Left colon (tissue), 2 donors: ENCODE measurements at regions not wholly inside any gene's neighbourhood (a gene's known extent, or its start where the extent isn't known, plus 50 kb on each side); places are given as distances from the start of the nearest gene placed in this dataset.
"Not testable (repeated sequence)": the region's sequence is repeated elsewhere in the genome, so short reads cannot be mapped to it uniquely, and the experiment has no call there.

Source experiments
- ATAC-seq: fragments of 200-7000 bp; cut with Tn5 transposase; one replicate; pipeline ENCODE4 v1.9.1; 2020; ENCODE audit warnings: mild to moderate bottlenecking, moderate library complexity
- DNase-seq, 2 donors: peaks; one replicate each; pipeline ENCODE4 v3.0.0-alpha.2; 2020
- intact Hi-C, 2 donors: fragments of 100-400 bp; cut with DNase I in 1 of 2; cut with micrococcal nuclease in 1 of 2; formaldehyde crosslinking; loops; one replicate each; pipeline versions ENCODE4 v1.11.2 to v1.14.0; 2022; cut with DNase I, micrococcal nuclease
- donor health status: DM: no; HTN: no; CAD: no.
- donor health status: DM: yes; HTN: yes; CAD: no.

DNA sequence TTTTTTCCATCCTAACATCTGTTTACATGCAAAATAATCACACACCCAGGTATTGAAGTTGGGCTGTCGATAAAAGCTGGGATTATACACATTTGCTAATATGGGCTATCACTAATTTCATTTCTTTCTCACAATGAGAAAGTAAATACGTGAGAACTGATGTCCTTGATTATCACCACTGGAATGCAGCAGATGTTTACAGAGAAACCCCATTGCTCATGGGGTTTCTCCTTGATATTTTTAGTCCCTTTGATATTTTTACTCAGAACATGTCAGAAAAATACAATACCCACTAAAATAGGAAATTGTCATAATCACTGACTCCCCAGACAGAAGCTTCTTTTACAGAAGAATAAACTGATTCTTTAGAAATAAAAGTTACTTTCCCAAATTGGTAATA lies 535.1 kb upstream of the CCDC54 start:
- DNase-seq: no peak
- no peak for ATAC-seq
- intact Hi-C loops: no loop called here

- intact Hi-C loops: no loop called here
- DNase-seq (no peak), ATAC-seq (no peak)
Observed at GRCh38 chr3:106844638-106845037, 532.6 kb upstream of the CCDC54 start.

DNA sequence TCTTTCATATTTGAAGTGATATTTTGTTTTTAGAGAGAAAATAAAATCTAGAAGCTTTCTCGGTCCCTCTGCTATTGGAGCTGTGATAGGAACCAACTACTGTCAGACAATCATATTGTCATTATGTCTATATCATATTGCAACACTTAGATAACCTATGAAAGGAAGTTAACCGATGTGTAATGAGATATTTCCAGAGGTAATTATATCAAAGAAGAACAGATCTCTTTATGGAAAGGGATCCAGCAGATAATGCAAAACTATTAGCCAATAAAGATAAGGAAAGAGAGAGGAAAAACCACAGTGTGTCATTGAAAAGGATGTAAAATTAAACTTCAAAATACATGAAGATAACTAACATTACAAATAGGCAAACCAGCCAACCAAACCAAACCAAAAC lies 529.1 kb upstream of the CCDC54 start:
- DNase-seq (no peak), ATAC-seq (no peak)
- intact Hi-C loops: no loop called here

DNA sequence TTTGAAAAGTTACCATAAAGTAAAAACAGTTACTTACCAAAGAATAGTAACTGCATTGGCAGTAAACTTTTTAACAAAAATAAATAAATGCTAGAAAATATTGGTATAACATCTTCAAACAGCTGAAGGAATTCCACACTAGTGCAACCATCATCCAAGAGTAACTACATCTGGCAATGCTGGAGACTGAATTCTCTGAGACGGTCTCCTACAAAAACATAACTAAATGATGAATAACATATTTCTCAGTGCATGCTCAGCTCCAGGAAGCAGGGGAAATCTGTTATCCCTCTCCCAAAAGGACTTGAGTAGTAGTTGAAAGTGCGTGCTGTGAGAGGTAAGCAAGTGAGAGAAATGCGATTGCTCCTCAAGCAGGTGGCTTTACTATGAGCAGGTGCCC lies 526.8 kb upstream of the CCDC54 start:
- intact Hi-C loops: no loop called here
- no peak for DNase-seq
- no peak for ATAC-seq

GRCh38 chr3:106858321-106858720 lies 518.9 kb upstream of the CCDC54 start:
- ATAC-seq, intact Hi-C loops, DNase-seq: not testable (repeated sequence)

DNA sequence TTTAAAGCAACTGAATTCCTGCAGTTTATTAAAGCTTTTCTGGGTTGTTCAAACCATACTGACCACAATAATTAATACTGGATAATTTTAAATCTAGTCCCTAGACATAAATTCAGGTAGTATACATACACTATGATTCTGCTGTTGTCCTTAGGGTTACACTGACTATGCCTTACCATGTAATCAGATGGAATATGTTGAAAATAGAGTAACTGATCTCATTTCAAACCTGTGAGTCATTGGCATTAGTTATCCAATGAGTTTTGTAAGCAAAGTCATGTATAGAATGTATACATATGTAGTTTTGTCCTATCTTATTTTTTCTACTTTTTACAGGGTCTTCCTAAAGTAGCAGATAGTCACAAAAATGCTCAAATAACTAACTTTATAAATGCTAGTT lies 517.1 kb upstream of the CCDC54 start:
- ATAC-seq (no peak), DNase-seq (no peak)
- intact Hi-C loops: no loop called here

DNA sequence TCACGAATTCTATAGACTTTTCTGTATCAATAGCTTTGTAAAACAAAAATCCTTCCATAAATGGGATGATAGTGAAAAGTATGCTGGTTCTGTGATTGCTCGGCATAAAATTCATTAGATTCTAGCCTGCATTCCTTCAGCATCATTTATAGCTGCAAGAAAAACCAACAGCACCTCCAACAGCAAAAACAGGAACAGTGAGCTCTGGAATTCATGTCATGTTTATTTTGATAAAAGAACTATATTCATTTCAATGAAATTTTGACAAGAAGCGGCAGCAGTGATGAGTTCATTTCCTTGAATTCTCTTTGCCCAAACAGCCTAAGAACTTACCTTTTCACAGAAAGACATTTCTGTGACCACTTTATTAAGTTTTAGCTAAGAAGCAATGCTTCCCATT lies 515.2 kb upstream of the CCDC54 start:
- ATAC-seq: no peak
- no peak for DNase-seq
- intact Hi-C loops: no loop called here

- no peak for DNase-seq
- no peak for ATAC-seq
- intact Hi-C loops: no loop called here
Observed at GRCh38 chr3:106877627-106878026, 499.6 kb upstream of the CCDC54 start.

DNA sequence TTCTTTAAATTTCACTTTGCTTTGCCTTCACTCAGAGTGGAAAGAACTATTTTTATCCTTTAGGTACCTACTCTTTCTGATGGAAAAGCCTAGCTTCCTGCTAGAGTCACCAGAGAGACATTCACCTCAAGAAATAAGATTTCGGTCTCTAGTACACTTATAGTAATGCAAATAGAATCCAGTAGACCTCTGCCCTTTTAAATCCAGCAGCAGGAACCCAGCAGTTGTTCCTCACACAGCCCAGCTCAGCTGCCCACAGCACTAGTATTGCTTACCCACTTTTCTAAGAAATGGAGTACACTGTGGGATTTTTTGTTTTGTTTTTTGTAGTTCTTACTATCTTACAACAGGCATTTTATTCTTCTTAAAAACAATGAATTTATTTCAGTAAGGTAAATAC lies 497.0 kb upstream of the CCDC54 start:
- no peak for DNase-seq
- no peak for ATAC-seq
- intact Hi-C loops: no loop called here

GRCh38 chr3:106881186-106881585 lies 496.1 kb upstream of the CCDC54 start:
- DNase-seq (no peak), ATAC-seq (no peak)
- intact Hi-C loops: no loop called here

GRCh38 chr3:106882297-106882696 lies 494.9 kb upstream of the CCDC54 start:
- ATAC-seq: no peak
- no peak for DNase-seq
- intact Hi-C loops: no loop called here

DNA sequence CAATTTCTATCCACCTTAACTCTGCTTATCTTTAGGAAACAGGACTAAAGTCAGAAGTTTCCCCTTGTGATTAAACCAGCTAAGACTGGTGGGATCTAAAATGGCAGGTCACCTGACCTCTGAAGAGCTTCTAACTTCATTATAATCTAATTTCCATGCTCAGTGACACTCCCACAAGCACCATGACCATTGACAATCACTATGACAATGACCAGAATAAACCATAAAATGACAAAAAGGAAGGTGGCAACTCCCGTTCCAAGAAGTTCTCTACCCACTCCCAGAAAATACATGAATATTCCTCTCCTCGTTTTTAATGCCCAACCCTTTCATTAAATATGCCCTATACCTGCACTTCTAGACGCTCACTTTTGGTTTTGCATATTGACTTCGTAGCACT lies 471.2 kb upstream of the CCDC54 start:
- DNase-seq (no peak), ATAC-seq (no peak)
- intact Hi-C loops: no loop called here

- ATAC-seq: no peak
- intact Hi-C loops: no loop called here
- DNase-seq: no peak
Observed at GRCh38 chr3:106908181-106908938, 468.9 kb upstream of the CCDC54 start.

- DNase-seq: no peak
- intact Hi-C loops: no loop called here
- ATAC-seq: no peak
Observed at GRCh38 chr3:106913111-106913698, 464.0 kb upstream of the CCDC54 start.

DNA sequence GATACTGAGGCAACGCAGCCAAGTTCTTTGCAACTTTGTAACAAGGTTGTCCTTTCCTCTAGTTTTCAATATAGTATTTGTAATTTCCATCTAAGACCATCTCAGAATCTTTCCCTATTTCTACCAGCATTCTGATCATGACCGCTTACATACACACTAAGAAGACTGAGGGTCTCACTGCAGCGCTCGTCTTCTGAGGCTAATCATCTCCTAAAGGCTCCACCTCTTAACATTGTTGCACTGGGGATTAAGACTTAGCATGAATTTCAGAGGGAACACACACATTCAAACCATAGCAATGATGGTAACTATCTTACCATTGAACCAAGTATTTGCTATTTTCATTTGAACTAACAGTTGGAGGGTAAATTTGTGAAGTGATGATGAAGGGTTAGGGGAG lies 463.3 kb upstream of the CCDC54 start:
- intact Hi-C loops: no loop called here
- ATAC-seq (no peak), DNase-seq (no peak)

DNA sequence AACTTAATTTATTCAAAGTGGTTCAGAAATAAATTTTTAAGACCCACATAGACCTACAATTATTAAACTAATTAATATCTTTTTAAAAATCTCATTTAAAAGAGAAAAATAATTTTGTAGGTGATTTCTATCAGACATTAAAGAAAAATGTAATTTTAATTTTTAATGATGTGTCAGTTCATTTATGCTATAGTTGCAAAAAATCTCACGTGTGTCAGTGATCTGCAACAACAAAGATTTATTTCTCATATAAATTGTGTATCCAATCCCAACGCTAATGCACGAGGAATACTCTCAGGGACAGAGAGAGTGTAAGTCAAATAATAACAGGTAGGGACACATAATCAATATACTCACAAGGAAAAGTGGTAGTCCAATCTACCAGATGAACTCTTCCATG lies 456.6 kb upstream of the CCDC54 start:
- intact Hi-C loops: no loop called here
- no peak for DNase-seq
- no peak for ATAC-seq

DNA sequence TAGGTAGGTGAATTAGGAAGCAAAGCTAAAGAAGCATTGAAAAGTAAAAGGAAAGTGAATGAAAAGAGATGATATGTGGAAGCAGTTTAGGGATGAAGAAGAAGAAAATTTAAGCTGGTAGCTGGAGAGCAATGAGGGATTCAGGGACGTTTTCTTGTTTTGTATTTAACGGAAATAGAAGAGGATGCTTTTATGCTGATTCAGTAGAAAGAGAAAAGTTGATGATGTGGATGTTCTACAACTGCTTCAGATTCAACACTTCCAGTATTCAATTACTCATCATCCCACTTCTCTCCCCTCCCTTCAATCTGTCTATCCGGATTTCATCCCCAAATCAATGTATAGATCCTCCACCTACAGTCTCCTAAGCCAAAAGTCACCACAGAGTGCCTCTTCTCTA lies 448.2 kb upstream of the CCDC54 start:
- DNase-seq (no peak), ATAC-seq (no peak)
- intact Hi-C loops: no loop called here

DNA sequence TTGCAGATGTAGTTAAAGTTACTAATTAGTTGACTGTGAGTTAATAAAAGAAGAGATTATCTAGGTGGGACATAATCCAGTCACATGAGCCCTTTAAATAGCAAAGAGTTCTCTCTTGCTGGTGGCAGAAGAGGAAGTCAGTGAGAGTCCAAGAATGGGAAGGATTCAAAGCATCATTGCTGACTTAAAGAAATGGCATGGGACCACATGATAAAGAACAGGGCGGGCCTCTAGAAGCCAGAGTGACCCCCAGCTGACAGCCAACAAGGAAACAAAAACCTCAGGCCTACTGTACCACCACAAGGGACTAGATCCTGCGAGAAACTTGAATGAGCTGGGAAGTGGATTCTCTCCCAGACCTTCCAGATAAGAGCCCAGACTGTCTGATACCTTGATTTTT lies 447.2 kb upstream of the CCDC54 start:
- intact Hi-C loops: no loop called here
- no peak for ATAC-seq
- DNase-seq: no peak

DNA sequence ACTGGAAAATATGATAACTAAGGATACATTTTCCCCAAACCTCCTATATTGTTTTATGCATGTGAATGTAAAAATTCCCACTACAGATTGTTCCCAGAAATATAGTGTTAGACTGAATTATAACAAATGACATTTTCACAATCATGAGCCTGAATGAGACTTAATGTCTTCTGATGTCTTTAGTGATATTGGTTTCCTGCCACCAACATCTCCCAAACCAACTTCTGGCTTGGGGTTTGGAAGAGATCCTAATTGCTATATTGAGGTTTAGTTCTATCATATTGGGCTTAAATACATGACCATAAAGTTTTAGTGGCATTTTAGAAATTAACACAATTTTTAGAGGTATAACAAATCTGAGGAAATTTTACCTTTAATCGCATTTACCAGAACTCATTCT lies 445.3 kb upstream of the CCDC54 start:
- no peak for DNase-seq
- intact Hi-C loops: no loop called here
- no peak for ATAC-seq

DNA sequence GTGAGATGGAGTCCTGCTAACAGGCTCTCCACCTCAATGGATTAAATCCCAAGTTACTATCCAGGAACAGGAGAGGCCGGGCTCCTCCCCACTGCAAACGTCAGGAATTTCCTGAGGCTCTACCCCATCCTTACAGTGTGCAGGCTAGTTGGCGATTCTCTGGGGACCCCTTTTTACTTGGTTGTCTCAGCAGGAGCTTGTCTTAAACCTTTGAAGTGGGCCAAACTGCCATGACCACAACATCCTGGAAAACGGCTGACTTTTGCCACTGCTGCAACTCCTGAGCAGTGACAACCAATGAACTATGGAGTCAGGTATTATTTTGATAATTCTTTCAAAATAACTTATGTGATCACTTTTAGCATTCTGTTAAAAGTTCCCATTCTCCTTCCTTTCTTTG lies 440.9 kb upstream of the CCDC54 start:
- DNase-seq (no peak), ATAC-seq (no peak)
- intact Hi-C loops: no loop called here

GRCh38 chr3:106942051-106942450 lies 435.2 kb upstream of the CCDC54 start:
- ATAC-seq: no peak
- DNase-seq: no peak
- intact Hi-C loops: no loop called here
